Lower leg skin (tissue), 4 donors: ENCODE measurements at regions not wholly inside any gene's neighbourhood (a gene's known extent, or its start where the extent isn't known, plus 50 kb on each side); places are given as distances from the start of the nearest gene placed in this dataset.

Experiments
- DNase-seq, 2 donors: peaks; one replicate each; pipeline ENCODE4 v3.0.0-alpha.2; 2019; ENCODE audit warnings: low spot score in 2 of 2
- H3K4me3 ChIP-seq: fragments of 200-600 bp; sonication (generic); 2 replicates; pipeline ENCODE4 v1.5.1; 2017; ENCODE audit warnings: mild to moderate bottlenecking, low read depth; ENCODE audit not compliant: poor library complexity, severe bottlenecking
- POLR2A ChIP-seq, 2 donors: fragments of 450-650 bp; IDR thresholded peaks; one replicate each; pipeline ENCODE4 v1.6.1; 2016 to 2017; ENCODE audit warnings: antibody characterized with exemption in 2 of 2, mild to moderate bottlenecking in 1 of 2, moderate library complexity in 1 of 2
- WGBS, 2 donors: methylation state at CpG; one replicate each; pipeline ENCODE4 v1.1.5; 2018; 5-methylcytosine and 5-hydroxymethylcytosine counted together
- intact Hi-C: fragments of 100-400 bp; cut with DNase I; formaldehyde crosslinking; loops from one replicate; pipeline ENCODE4 v1.15.0; 2023; ENCODE audit warnings: low total_unique reads
- TF ChIP-seq, protein P1 (sequence below), 3 donors: fragments of 450-650 bp; IDR thresholded peaks; one replicate each; pipeline ENCODE4 v1.5.1; 2016; ENCODE audit warnings: antibody characterized with exemption in 3 of 3, mild to moderate bottlenecking in 3 of 3, moderate library complexity in 2 of 3

DNA sequence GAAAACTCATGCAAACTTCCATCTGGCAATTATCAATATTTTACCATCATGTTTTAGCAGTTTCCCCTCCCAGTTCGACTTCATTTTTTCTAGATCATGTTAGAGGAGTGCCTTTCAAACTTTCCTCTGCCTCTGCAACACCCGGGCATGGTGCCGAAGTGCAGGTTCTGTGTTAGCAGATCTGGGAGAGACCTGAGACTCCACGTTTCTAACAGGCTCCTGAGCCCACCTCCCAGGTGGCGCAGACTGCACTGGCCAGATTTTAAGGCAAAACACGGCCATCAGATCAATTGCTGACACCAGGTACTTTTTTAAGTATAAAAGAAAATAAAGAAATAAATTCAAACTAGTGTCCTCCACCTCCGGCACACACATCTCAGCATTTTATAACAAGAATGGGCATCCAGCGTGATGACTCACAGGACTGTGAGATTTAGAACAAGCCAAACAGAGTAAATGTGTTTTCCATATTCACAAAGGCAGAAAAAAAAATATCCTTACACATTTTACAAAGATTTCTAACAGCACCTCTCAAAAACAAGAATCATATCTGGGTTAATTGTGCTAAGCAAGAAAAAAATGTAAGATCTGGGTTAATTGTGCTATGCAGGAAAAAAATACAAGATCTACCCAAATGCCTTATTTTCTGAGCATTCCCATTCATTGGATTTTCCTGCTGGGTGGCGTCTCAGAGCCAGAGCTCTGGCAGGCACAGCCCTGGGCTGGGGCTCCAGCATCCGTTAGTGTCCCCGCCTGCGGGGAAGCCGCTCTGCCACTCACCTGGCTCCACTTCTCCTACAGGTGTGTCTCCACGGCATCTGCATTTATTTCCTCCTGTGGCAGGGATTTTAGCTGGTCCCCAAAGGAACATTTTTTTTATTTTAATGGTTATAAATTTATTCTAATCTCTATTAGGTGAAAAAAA, 127.9 kb upstream of the SOX1 start:
- H3K4me3 ChIP-seq = no peak overlapping the region
- 30 to 34% methylated on average over 14 of the region's 14 CpGs for WGBS, 2 donors
- TF ChIP-seq POLR2A (IDR thresholded peaks at IDR 0.05) = no peak
- TF ChIP-seq, protein P1, sequence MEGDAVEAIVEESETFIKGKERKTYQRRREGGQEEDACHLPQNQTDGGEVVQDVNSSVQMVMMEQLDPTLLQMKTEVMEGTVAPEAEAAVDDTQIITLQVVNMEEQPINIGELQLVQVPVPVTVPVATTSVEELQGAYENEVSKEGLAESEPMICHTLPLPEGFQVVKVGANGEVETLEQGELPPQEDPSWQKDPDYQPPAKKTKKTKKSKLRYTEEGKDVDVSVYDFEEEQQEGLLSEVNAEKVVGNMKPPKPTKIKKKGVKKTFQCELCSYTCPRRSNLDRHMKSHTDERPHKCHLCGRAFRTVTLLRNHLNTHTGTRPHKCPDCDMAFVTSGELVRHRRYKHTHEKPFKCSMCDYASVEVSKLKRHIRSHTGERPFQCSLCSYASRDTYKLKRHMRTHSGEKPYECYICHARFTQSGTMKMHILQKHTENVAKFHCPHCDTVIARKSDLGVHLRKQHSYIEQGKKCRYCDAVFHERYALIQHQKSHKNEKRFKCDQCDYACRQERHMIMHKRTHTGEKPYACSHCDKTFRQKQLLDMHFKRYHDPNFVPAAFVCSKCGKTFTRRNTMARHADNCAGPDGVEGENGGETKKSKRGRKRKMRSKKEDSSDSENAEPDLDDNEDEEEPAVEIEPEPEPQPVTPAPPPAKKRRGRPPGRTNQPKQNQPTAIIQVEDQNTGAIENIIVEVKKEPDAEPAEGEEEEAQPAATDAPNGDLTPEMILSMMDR (IDR thresholded peaks at IDR 0.05) = no peak
- intact Hi-C loops = no loop called here
- DNase-seq = peak in 1 of 2 donors; percentile 74

DNA sequence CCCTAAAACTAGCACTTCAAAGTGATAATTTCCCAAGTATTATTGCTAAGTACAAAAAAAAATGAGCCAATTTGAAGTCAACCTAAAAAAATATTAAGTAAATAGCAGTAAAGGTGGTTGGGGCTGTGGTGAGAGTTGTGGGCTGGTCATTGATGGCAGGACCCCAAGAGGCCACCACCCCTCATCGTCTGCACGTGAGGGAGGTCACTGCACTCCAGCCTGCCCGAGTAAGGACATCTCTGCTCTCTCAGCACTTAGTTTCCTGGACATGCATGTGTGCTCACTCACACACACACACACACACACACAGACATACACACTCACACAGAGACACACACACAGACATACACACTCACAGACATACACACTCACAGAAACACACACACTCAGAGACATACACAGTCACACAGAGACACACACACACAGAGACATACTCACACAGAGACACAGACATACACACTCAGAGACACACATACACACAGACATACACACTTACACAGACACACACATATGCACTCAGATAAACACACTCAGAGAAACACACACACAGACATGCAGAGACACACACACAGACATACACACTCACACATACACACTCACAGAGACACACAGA, 127.2 kb upstream of the SOX1 start:
- WGBS, 2 donors = 42 to 57% methylated on average over 3 of the region's 3 CpGs
- intact Hi-C loops = no loop called here
- H3K4me3 ChIP-seq = no peak overlapping the region
- peak in 1 of 2 donors; percentile 46 for DNase-seq
- TF ChIP-seq POLR2A (IDR thresholded peaks at IDR 0.05) = no peak
- TF ChIP-seq, protein P1 (IDR thresholded peaks at IDR 0.05) = no peak

DNA sequence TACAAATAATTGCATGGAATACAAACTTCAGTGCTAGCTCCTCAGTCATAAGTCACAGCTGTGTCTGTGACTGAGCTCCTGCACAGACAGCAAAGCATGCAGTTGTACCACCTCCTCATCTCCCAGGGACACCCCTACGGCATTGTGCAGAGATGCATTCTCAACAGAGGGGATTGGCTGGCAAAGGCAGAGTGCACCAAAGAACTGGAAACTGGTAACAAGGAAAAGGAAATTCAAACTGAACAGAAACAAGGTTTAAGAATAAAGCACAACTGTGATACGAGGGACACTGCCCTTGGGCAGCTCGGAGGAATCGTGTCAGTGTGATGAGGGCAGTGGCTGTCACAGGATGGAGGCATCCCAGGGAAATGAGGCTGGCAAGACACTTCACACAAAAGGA, 126.1 kb upstream of the SOX1 start:
- WGBS, 2 donors = 50 to 60% methylated on average over 4 of the region's 4 CpGs
- TF ChIP-seq, protein P1 (IDR thresholded peaks at IDR 0.05) = no peak
- TF ChIP-seq POLR2A (IDR thresholded peaks at IDR 0.05) = no peak
- no peak overlapping the region for H3K4me3 ChIP-seq
- peak in 1 of 2 donors; percentile 45 for DNase-seq
- intact Hi-C loops = no loop called here

DNA sequence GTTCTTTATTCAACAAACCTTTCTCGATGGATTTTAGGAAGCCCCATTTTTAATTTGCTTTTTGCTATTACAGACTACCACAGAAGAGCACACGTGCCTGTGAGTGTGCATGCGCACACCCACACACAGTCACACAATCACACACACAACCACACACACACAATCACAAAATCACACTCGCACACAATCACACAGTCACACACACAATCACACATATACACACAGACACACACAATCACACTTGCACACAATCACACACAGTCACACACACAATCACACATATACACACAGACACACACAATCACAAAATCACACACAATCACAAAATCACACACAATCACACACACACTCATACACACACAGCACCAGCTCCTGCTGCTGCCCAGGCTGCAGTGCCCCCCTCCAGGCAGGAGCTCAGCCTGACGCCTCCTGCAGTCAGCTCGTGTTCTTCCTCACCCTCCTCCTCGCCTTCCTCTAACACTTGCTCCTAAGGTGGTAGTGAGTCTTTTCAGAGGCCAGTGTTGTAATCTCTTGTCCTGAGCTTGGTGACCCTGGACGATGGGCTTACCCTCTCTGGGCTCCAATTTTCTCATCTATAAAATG, 125.0 kb upstream of the SOX1 start:
- peak in 1 of 2 donors; percentile 18 for DNase-seq
- whole genome bisulfite sequencing, 2 donors = 82 to 90% methylated on average over 8 of the region's 8 CpGs
- intact Hi-C loops = no loop called here
- TF ChIP-seq, protein P1 (IDR thresholded peaks at IDR 0.05) = no peak
- H3K4me3 ChIP-seq = no peak overlapping the region

DNA sequence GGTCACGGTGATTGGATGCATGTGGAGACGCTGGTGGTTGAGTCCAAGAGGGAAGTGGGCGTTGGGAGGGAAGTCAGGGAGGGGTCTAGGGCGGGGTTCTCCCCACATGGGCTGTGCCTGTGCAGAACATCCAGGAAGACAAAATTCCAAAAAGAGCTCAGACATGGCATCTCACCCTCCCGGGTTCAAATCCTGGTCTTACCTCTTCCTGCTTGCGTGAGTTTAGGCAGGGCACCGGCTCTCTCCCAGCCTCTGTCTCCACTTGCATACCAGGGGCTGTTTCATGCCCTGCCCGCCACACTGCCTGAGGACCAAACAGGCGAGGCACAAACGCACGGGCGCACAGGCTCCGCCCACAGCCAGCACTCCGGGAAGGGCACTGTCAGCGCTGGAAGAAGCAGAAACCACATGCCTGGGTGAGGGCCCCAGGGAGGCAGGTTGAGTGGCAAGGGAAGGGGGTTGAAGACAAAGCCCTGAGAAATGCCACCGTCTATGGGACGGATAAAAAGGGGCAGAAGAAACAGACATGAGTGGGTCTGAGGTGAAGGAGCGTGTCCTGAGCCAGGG, 123.6 kb upstream of the SOX1 start:
- WGBS, 2 donors = 50 to 59% methylated on average over 18 of the region's 18 CpGs
- intact Hi-C loops = no loop called here
- H3K4me3 ChIP-seq = no peak overlapping the region
- TF ChIP-seq, protein P1 (IDR thresholded peaks at IDR 0.05) = no peak
- TF ChIP-seq POLR2A (IDR thresholded peaks at IDR 0.05) = no peak
- DNase-seq = peak in 1 of 2 donors; percentile 76
